HepG2 (cell line): ENCODE measurements at regions not wholly inside any gene's neighbourhood (a gene's known extent, or its start where the extent isn't known, plus 50 kb on each side); places are given as distances from the start of the nearest gene placed in this dataset.

ENCODE experiments used
- ATAC-seq: fragments of 200-7000 bp; cut with Tn5 transposase; 3 replicates; pipeline ENCODE4 v1.9.1; 2020; ENCODE audit warnings: mild to moderate bottlenecking, moderate library complexity
- BruUV-seq: library from RNA; stranded (reverse); fragments of 400-500 nt; replicated peaks from 2 replicates; lab custom pipeline; 2021; lab: Mats Ljungman, UMichigan
- CTCF ChIA-PET: fragments of 300-600 bp; formaldehyde crosslinking; extraction: SDS; loops from one replicate; lab custom pipeline; 2021; ENCODE audit warnings: low total read pairs, inconsistent platforms, low intra/inter-chr PET ratio; lab: Yijun Ruan, JAX
- POLR2A ChIA-PET: fragments of 350-600 bp; sonication (Branson Sonifier 250); formaldehyde crosslinking; loops from one replicate; lab custom pipeline; 2020; ENCODE audit warnings: antibody characterized with exemption, inconsistent platforms; lab: Yijun Ruan, JAX
- DNase-seq: peaks from one replicate; pipeline ENCODE4 v3.0.0-alpha.2; 2015; ENCODE audit warnings: low spot score
- FAIRE-seq: peaks from 3 replicates; lab custom pipeline; 2011; peaks lifted over from hg19 to GRCh38; lab: Jason Lieb, UNC
- H2AFZ ChIP-seq: one replicate; pipeline ENCODE4 v1.6.1; 2011; ENCODE audit warnings: low read length, inconsistent platforms
- H3K27ac ChIP-seq: fragments of 300-600 bp; 3 replicates; pipeline ENCODE4 v1.8.0; 2011; ENCODE audit warnings: mixed run types, mild to moderate bottlenecking, mixed read lengths, low read length, inconsistent platforms; ENCODE audit not compliant: insufficient read depth; ENCODE audit errors: extremely low read length
- H3K27me3 ChIP-seq, 2 experiments: fragments of 200-600 bp in 1 of 2; 2 replicates in 1 of 2; 3 replicates in 1 of 2; pipeline versions ENCODE4 v1.6.0 to v1.8.0; 2011; ENCODE audit warnings: low read length in 2 of 2, mild to moderate bottlenecking in 2 of 2, moderate library complexity in 2 of 2, inconsistent platforms in 1 of 2; ENCODE audit not compliant: insufficient read depth in 2 of 2, control insufficient read depth in 1 of 2
- H3K36me3 ChIP-seq, 2 experiments: fragments of 200-600 bp in 1 of 2; replicated peaks in 1 of 2; 2 replicates in 1 of 2; 3 replicates in 1 of 2; pipeline versions ENCODE4 v1.5.1 to v1.8.0; 2011; ENCODE audit warnings: low read length in 2 of 2, inconsistent platforms in 1 of 2; ENCODE audit not compliant: insufficient read depth in 2 of 2, control insufficient read depth in 1 of 2
- H3K4me1 ChIP-seq: 2 replicates; pipeline ENCODE4 v1.5.1; 2012; ENCODE audit warnings: low read length, inconsistent platforms; ENCODE audit not compliant: insufficient read depth
- H3K4me2 ChIP-seq: 2 replicates; pipeline ENCODE4 v1.6.0; 2011; ENCODE audit warnings: low read depth, low read length, inconsistent platforms
- H3K4me3 ChIP-seq, 3 experiments: fragments of 200-600 bp in 1 of 3; sonication (generic), shearing (Covaris generic) in 1 of 3; replicated peaks in 1 of 3; 2 replicates each; pipeline ENCODE4 v1.5.1; 2011 to 2016; ENCODE audit warnings: low read length in 3 of 3, inconsistent platforms in 2 of 3, low read depth in 2 of 3, mild to moderate bottlenecking in 2 of 3, control low read depth in 1 of 3, mixed read lengths in 1 of 3; ENCODE audit not compliant: insufficient read depth in 1 of 3
- H3K79me2 ChIP-seq: one replicate; pipeline ENCODE4 v1.6.1; 2011; ENCODE audit warnings: low read length, inconsistent platforms; ENCODE audit not compliant: insufficient read depth
- H3K9ac ChIP-seq: 2 replicates; pipeline ENCODE4 v1.6.0; 2011; ENCODE audit warnings: mild to moderate bottlenecking, low read depth, low read length, inconsistent platforms; ENCODE audit not compliant: insufficient read depth
- H3K9me3 ChIP-seq: 2 replicates; pipeline ENCODE4 v1.5.1; 2012; ENCODE audit warnings: mild to moderate bottlenecking, low read length
- H4K20me1 ChIP-seq: 2 replicates; pipeline ENCODE4 v1.6.0; 2011; ENCODE audit warnings: inconsistent platforms, mild to moderate bottlenecking, low read length, moderate library complexity; ENCODE audit not compliant: insufficient read depth
- ADNP ChIP-seq: sonication (generic); formaldehyde crosslinking; IDR thresholded peaks from 2 replicates; pipeline ENCODE4 v1.4.0; 2020; ENCODE audit warnings: missing genetic modification reagents
- ZNF432 ChIP-seq: sonication (generic); formaldehyde crosslinking; IDR thresholded peaks from 2 replicates; pipeline ENCODE4 v1.5.0; 2020; ENCODE audit warnings: missing genetic modification reagents, mild to moderate bottlenecking, borderline replicate concordance
- ZNF660 ChIP-seq: sonication (generic); formaldehyde crosslinking; IDR thresholded peaks from 2 replicates; pipeline ENCODE4 v1.5.1; 2020; ENCODE audit warnings: mild to moderate bottlenecking, low read depth, missing genetic modification reagents, borderline replicate concordance
- WGBS: methylation state at CpG from one replicate; pipeline ENCODE4 v1.1.6; 2017; ENCODE audit warnings: low lambda C conversion rate; 5-methylcytosine and 5-hydroxymethylcytosine counted together
- in situ Hi-C: cut with HindIII; loops from 2 replicates; pipeline ENCODE4 v1.10.0; 2017; ENCODE audit warnings: low pct_unique_long_range_greater_than_20kb; ENCODE audit not compliant: extremely low pct_ligation_motif_present
- intact Hi-C: fragments of 100-400 bp; cut with micrococcal nuclease; formaldehyde crosslinking; loops from one replicate; pipeline ENCODE4 v1.10.0; 2022; ENCODE audit not compliant: unreplicated experiment
- TF ChIP-seq, protein P1 (sequence below), 2 experiments: fragments of 450-650 bp in 1 of 2; sonication (generic) in 1 of 2; formaldehyde crosslinking; IDR thresholded peaks; 2 replicates each; pipeline versions ENCODE4 v1.5.0 to v1.8.0; 2020 to 2022; ENCODE audit warnings: mild to moderate bottlenecking in 1 of 2, missing genetic modification reagents in 1 of 2
- TF ChIP-seq, protein P2 (sequence below): IDR thresholded peaks from 2 replicates; pipeline ENCODE4 v1.6.1; 2016; ENCODE audit warnings: missing biosample characterization, missing genetic modification reagents, low read depth

DNA sequence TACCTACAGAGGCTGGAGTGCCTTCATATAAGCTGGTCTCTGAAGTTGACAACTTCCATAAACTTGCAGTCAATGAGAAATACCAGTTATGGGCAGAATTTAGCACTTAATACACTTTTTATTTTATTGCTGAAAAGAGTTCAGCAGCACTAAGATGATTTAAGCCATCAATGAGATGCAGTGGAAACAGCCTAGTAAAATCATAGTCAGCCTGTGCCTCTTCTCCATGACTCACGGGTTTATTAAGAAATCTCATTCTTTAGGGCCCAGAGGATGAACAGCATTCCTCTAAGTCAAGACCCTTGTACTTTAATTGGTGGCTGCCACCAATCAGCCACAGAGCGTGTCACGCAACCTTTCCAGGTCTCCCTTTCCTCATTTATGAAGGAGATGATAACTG lies 1357.9 kb upstream of the CELF4 start:
- H3K4me3 ChIP-seq: no peak overlapping the region
- WGBS: 40% methylated on average over 3 of the region's 3 CpGs
- in situ Hi-C loops: no loop called here

DNA sequence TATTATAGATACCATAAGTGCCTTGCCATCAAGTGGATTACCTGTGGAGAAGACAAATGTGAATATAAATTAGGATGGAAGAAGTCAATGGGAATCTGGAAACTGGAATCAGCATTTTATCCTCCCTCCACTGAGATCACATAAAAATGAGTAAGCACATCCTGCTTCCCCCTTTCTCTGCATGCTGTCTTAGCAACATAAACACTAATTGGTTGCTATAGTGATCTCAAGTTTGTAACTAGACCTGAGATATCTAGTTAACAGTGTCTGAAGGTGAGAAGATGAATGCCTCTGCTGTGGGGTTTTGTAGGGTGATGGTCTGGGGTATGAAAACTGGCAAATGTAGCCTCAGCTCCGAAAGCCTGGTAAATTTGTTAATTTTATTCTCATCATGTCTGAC lies 1357.5 kb upstream of the CELF4 start:
- FAIRE-seq (no peak), DNase-seq (no peak), ATAC-seq (no peak)
- Histone ChIP-seq H2AFZ (no peak overlapping the region), H3K4me2 (no peak overlapping the region), H3K79me2 (no peaks in the 10 kb centered on the region), H3K27ac (no peak overlapping the region), H3K4me3 (no peak overlapping the region), H3K4me1 (no peaks in the 10 kb centered on the region), H3K36me3 (no peaks in the 10 kb centered on the region), H4K20me1 (no peaks in the 10 kb centered on the region), H3K9me3 (no peaks in the 10 kb centered on the region), H3K9ac (no peak overlapping the region), H3K27me3 (no peaks in the 10 kb centered on the region; a peak in 1 of 5 replicates)
- ChIA-PET POLR2A (no interaction called here), CTCF (no interaction called here)
- TF ChIP-seq ADNP (CRISPR knock-in tag): no peak
- no peak for TF ChIP-seq ZNF660 (CRISPR knock-in tag)
- TF ChIP-seq, protein P1, sequence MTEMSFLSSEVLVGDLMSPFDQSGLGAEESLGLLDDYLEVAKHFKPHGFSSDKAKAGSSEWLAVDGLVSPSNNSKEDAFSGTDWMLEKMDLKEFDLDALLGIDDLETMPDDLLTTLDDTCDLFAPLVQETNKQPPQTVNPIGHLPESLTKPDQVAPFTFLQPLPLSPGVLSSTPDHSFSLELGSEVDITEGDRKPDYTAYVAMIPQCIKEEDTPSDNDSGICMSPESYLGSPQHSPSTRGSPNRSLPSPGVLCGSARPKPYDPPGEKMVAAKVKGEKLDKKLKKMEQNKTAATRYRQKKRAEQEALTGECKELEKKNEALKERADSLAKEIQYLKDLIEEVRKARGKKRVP (CRISPR knock-in tag; IDR thresholded peaks at IDR 0.05): no peak
- no TSS peak for BruUV-seq
- intact Hi-C loops (no loop called here), in situ Hi-C loops (no loop called here)
- 13% methylated on average over 1 of the region's 1 CpG for WGBS

More for the DNA sequence above, 1357.9 kb upstream of the CELF4 start:
- no peak for ATAC-seq
- Histone ChIP-seq H3K4me1 (no peaks in the 10 kb centered on the region), H3K27me3 (no peaks in the 10 kb centered on the region; a peak in 1 of 5 replicates), H3K36me3 (no peaks in the 10 kb centered on the region), H4K20me1 (no peaks in the 10 kb centered on the region), H3K27ac (no peak overlapping the region), H3K4me2 (no peak overlapping the region), H3K9me3 (no peaks in the 10 kb centered on the region), H3K9ac (no peak overlapping the region), H3K79me2 (no peaks in the 10 kb centered on the region), H2AFZ (no peak overlapping the region)
- FAIRE-seq: no peak
- no peak for DNase-seq
- ChIA-PET POLR2A (no interaction called here), CTCF (no interaction called here)
- no peak for TF ChIP-seq ZNF432 (CRISPR knock-in tag)
- TF ChIP-seq, protein P2, sequence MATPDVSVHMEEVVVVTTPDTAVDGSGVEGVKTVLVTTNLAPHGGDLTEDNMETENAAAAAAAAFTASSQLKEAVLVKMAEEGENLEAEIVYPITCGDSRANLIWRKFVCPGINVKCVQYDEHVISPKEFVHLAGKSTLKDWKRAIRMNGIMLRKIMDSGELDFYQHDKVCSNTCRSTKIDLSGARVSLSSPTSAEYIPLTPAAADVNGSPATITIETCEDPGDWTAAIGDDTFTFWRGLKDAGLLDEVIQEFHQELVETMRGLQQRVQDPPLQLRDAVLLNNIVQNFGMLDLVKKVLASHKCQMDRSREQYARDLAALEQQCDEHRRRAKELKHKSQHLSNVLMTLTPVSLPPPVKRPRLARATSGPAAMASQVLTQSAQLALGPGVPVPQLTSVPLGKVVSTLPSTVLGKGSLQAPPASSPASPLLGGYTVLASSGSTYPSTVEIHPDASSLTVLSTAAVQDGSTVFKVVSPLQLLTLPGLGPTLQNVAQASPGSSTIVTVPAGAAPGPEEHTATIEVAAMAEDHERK (CRISPR knock-in tag): no peak
- intact Hi-C loops: no loop called here
- no TSS peak for BruUV-seq
